K562 (cell line): ENCODE measurements at regions not wholly inside any gene's neighbourhood (a gene's known extent, or its start where the extent isn't known, plus 50 kb on each side); places are given as distances from the start of the nearest gene placed in this dataset.

Experiments
- ATAC-seq: fragments of 200-7000 bp; cut with Tn5 transposase; 3 replicates; pipeline ENCODE4 v1.9.1; 2020; ENCODE audit warnings: moderate library complexity
- BruUV-seq: library from RNA; stranded (reverse); fragments of 400-500 nt; replicated peaks from 2 replicates; lab custom pipeline; 2021; lab: Mats Ljungman, UMichigan
- CTCF ChIA-PET: fragments of 300-600 bp; formaldehyde crosslinking; extraction: SDS; loops from one replicate; lab custom pipeline; 2021; ENCODE audit warnings: low intra/inter-chr PET ratio; lab: Yijun Ruan, JAX
- POLR2A ChIA-PET: fragments of 300-600, 350-650 bp; sonication (Branson Sonifier 250); formaldehyde crosslinking; extraction: SDS; loops from one replicate; lab custom pipeline; 2021; ENCODE audit warnings: antibody characterized with exemption, inconsistent platforms; lab: Yijun Ruan, JAX
- DNase-seq, 4 experiments: peaks; one replicate each; pipeline versions ENCODE4 v3.0.0 to v3.0.0-alpha.2; 2011 to 2018; ENCODE audit warnings: low spot score in 3 of 4, mixed read lengths in 3 of 4; ENCODE audit errors: extremely low read depth in 1 of 4
- FAIRE-seq: peaks from 2 replicates; lab custom pipeline; 2011; peaks lifted over from hg19 to GRCh38; lab: Jason Lieb, UNC
- H2AFZ ChIP-seq: 2 replicates; pipeline ENCODE4 v1.6.0; 2011; ENCODE audit warnings: low read depth, low read length, control low read depth, inconsistent platforms
- H3K27ac ChIP-seq: fragments of 200-600 bp; 3 replicates; pipeline ENCODE4 v1.8.0; 2011; ENCODE audit warnings: low read depth, mild to moderate bottlenecking, control low read depth, inconsistent platforms, low read length, moderate library complexity, mixed read lengths; ENCODE audit errors: extremely low read depth
- H3K27me3 ChIP-seq, 2 experiments: fragments of 300-600 bp in 1 of 2; 2 replicates in 1 of 2; 3 replicates in 1 of 2; pipeline versions ENCODE4 v1.6.0 to v1.8.0; 2011; ENCODE audit warnings: inconsistent platforms in 2 of 2, low read length in 2 of 2, mild to moderate bottlenecking in 1 of 2, mixed read lengths in 1 of 2, moderate library complexity in 1 of 2; ENCODE audit not compliant: control insufficient read depth in 2 of 2, insufficient read depth in 2 of 2
- H3K36me3 ChIP-seq: fragments of 300-600 bp; 3 replicates; pipeline ENCODE4 v1.8.0; 2011; ENCODE audit warnings: mild to moderate bottlenecking, low read length, inconsistent platforms; ENCODE audit not compliant: control insufficient read depth, insufficient read depth
- H3K4me1 ChIP-seq, 2 experiments: fragments of 200-600 bp in 1 of 2; replicated peaks in 1 of 2; 2 replicates in 1 of 2; 3 replicates in 1 of 2; pipeline versions ENCODE4 v1.5.1 to v1.8.0; 2011; ENCODE audit warnings: inconsistent platforms in 2 of 2, low read length in 2 of 2, mild to moderate bottlenecking in 1 of 2, mixed read lengths in 1 of 2, moderate library complexity in 1 of 2; ENCODE audit not compliant: control insufficient read depth in 2 of 2, insufficient read depth in 2 of 2
- H3K4me2 ChIP-seq: 2 replicates; pipeline ENCODE4 v1.6.1; 2011; ENCODE audit warnings: low read length, control low read depth, inconsistent platforms, mixed read lengths; ENCODE audit not compliant: insufficient read depth
- H3K4me3 ChIP-seq: fragments of 200-600 bp; sonication (generic), shearing (Covaris generic); 2 replicates; pipeline ENCODE4 v1.5.1; 2016; ENCODE audit warnings: control low read depth, inconsistent platforms
- H3K79me2 ChIP-seq: fragments of 200-600 bp; 3 replicates; pipeline ENCODE4 v1.8.0; 2011; ENCODE audit warnings: low read length, inconsistent platforms; ENCODE audit not compliant: control insufficient read depth, insufficient read depth
- H3K9ac ChIP-seq, 2 experiments: 2 replicates each; pipeline versions ENCODE4 v1.6.0 to v1.6.1; 2011; ENCODE audit warnings: low read depth in 2 of 2, low read length in 2 of 2, control low read depth in 1 of 2, inconsistent platforms in 1 of 2, mild to moderate bottlenecking in 1 of 2, mixed read lengths in 1 of 2; ENCODE audit not compliant: insufficient read depth in 1 of 2
- H3K9me1 ChIP-seq: one replicate; pipeline ENCODE4 v1.6.0; 2011; ENCODE audit warnings: inconsistent platforms, mild to moderate bottlenecking, low read length, moderate library complexity; ENCODE audit not compliant: control insufficient read depth, insufficient read depth
- H3K9me3 ChIP-seq: replicated peaks from 2 replicates; pipeline ENCODE4 v1.5.1; 2011; ENCODE audit warnings: low read depth, low read length, inconsistent platforms; ENCODE audit not compliant: control insufficient read depth, insufficient read depth
- H4K20me1 ChIP-seq: replicated peaks from 2 replicates; pipeline ENCODE4 v1.6.1; 2011; ENCODE audit warnings: low read length, inconsistent platforms, mixed read lengths; ENCODE audit not compliant: control insufficient read depth, insufficient read depth
- CREM ChIP-seq: IDR thresholded peaks from 2 replicates; pipeline ENCODE4 v1.6.1; 2014; ENCODE audit warnings: antibody characterized with exemption, low read depth
- CSDE1 ChIP-seq, 2 experiments: fragments of 450-650 bp; IDR thresholded peaks; 2 replicates each; pipeline ENCODE4 v1.6.1; 2016; ENCODE audit warnings: mild to moderate bottlenecking in 1 of 2
- E2F3 ChIP-seq: fragments of 250-450 bp; sonication (Bioruptor Pico); IDR thresholded peaks from 2 replicates; pipeline ENCODE4 v1.4.0; 2020; ENCODE audit warnings: mild to moderate bottlenecking
- MECOM ChIP-seq: fragments of 250-450 bp; sonication (Bioruptor Pico); IDR thresholded peaks from 2 replicates; pipeline ENCODE4 v1.8.0; 2022; ENCODE audit warnings: inconsistent platforms
- MED1 ChIP-seq: sonication (generic); formaldehyde crosslinking; IDR thresholded peaks from 2 replicates; pipeline ENCODE4 v1.8.1; 2023; ENCODE audit warnings: missing genetic modification reagents, borderline replicate concordance
- PHF8 ChIP-seq: fragments of 200-600 bp; sonication (generic); IDR thresholded peaks from 2 replicates; pipeline ENCODE4 v1.6.1; 2012; ENCODE audit warnings: mixed run types, mild to moderate bottlenecking, inconsistent platforms, low read length, moderate library complexity, borderline replicate concordance
- PTTG1 ChIP-seq: fragments of 450-650 bp; IDR thresholded peaks from 2 replicates; pipeline ENCODE4 v1.6.1; 2016; ENCODE audit warnings: low read depth, mild to moderate bottlenecking, missing genetic modification characterization, missing compliant biosample characterization
- SMARCC2 ChIP-seq: fragments of 450-650 bp; IDR thresholded peaks from 2 replicates; pipeline ENCODE4 v1.6.1; 2017; ENCODE audit warnings: antibody characterized with exemption, moderate library complexity, mild to moderate bottlenecking, low read depth
- SRSF3 ChIP-seq: fragments of 200-400 bp; formaldehyde crosslinking; IDR thresholded peaks from 2 replicates; pipeline ENCODE4 v1.6.1; 2016; ENCODE audit warnings: mild to moderate bottlenecking, low read length, moderate library complexity; ENCODE audit not compliant: insufficient read depth
- ZNF140 ChIP-seq: fragments of 250-450 bp; sonication (Bioruptor Pico); IDR thresholded peaks from 2 replicates; pipeline ENCODE4 v1.8.0; 2021; ENCODE audit warnings: moderate library complexity, mild to moderate bottlenecking, inconsistent platforms
- ZNF583 ChIP-seq: fragments of 250-450 bp; sonication (Bioruptor Pico); IDR thresholded peaks from 2 replicates; pipeline ENCODE4 v1.4.0; 2020
- ZNF717 ChIP-seq: fragments of 250-450 bp; sonication (Bioruptor Pico); IDR thresholded peaks from 2 replicates; pipeline ENCODE4 v1.5.0; 2021
- WGBS: fragments of 100-300 bp; shearing (Covaris generic); methylation state at CpG from one replicate; pipeline ENCODE4 v1.1.6; 2016; ENCODE audit warnings: low coverage, mixed read lengths; ENCODE audit not compliant: insufficient coverage; ENCODE audit errors: missing lambda C conversion rate; 5-methylcytosine and 5-hydroxymethylcytosine counted together
- in situ Hi-C: fragments of 300-500 bp; cut with MboI; formaldehyde crosslinking; loops from 4 replicates; pipeline ENCODE4 v1.15.0; 2018; ENCODE audit warnings: inconsistent platforms, mixed read lengths
- intact Hi-C: fragments of 100-400 bp; cut with micrococcal nuclease; formaldehyde crosslinking; loops from 2 replicates; pipeline ENCODE4 v1.14.2; 2022
- TF ChIP-seq, protein P1 (sequence below): sonication (generic); formaldehyde crosslinking; IDR thresholded peaks from 2 replicates; pipeline ENCODE4 v1.8.1; 2023; ENCODE audit warnings: mild to moderate bottlenecking, missing genetic modification reagents
- TF ChIP-seq, protein P2 (sequence below), 2 experiments: IDR thresholded peaks in 1 of 2; conservative IDR thresholded peaks in 1 of 2; 2 replicates each; pipeline ENCODE4 v1.6.1; 2016; ENCODE audit warnings: low read depth in 2 of 2, mild to moderate bottlenecking in 1 of 2, missing compliant biosample characterization in 1 of 2, missing genetic modification characterization in 1 of 2, moderate library complexity in 1 of 2

DNA sequence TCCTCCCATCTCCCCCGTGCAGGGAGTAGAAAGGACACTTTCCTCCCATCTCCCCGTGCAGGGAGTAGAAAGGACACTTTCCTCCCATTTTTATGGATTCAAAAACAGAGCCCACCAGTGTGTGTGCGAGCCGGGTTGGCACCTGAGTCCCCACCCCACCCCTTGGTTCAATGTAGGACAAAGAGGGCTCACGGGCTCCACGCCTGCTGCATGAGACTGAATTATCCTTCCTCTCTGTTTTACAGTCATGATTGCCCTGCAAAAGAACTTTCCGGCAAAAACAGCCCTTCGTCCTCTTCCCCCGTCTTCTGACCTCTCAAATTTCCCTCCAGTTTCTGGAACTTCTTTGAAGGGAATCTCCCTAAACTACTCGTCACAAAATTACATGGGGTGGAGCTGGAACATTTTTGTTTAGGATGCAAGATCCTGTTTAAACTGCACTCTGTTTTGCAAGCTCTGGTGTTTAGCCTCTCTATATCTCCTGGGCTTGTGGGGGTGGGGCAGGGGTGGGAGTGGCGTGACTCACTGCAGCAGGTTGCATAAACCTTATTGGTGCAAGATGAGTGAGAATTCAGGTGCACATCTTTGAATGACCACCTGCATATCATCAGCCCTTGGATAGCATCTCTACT is 99.8 kb downstream of the PSMG1 start:
- H3K27me3 ChIP-seq, result peaks cover 59 to 74% of the 10 kb centered on the region in 2 experiments
- no peak for ATAC-seq
- H3K9me3 ChIP-seq, result no peaks in the 10 kb centered on the region
- FAIRE-seq, result no peak
- H3K36me3 ChIP-seq, result no peaks in the 10 kb centered on the region
- peaks cover 0 to 3% of the 10 kb centered on the region in 2 experiments; a peak in 2 of 5 replicates for H3K4me1 ChIP-seq
- in situ Hi-C loops (no loop called here), intact Hi-C loops (no loop called here)
- no peak overlapping the region for H3K4me3 ChIP-seq
- no peaks in the 10 kb centered on the region for H3K79me2 ChIP-seq
- H3K27ac ChIP-seq, result no peak overlapping the region
- ChIA-PET POLR2A (interaction anchor here (0.6 kb wide), 1 partner anchor 851 kb away, joined by 3 read pairs; no protein-coding TSS in a partner anchor), CTCF (no interaction called here)
- 2% methylated on average over 10 of the region's 11 CpGs for WGBS
- no peak overlapping the region for H3K4me2 ChIP-seq
- no TSS peak for BruUV-seq
- no peak overlapping the region for H3K9ac ChIP-seq
- peaks cover 2% of the 10 kb centered on the region for H3K9me1 ChIP-seq
- DNase-seq, result no peak
- no peaks in the 10 kb centered on the region; the same call in 1 of the 2 replicates for H4K20me1 ChIP-seq
- no peak overlapping the region for H2AFZ ChIP-seq
- TF ChIP-seq CREM (no peak), CSDE1 (IDR thresholded peaks at IDR 0.05) (no peak), ZNF583 (CRISPR knock-in tag) (no peak), ZNF140 (no peak), ZNF717 (no peak), SMARCC2 (no peak), MECOM (no peak), PHF8 (no peak), MED1 (CRISPR knock-in tag) (no peak), SRSF3 (no peak), E2F3 (CRISPR knock-in tag) (no peak), PTTG1 (tag) (no peak)
- TF ChIP-seq, protein P1, sequence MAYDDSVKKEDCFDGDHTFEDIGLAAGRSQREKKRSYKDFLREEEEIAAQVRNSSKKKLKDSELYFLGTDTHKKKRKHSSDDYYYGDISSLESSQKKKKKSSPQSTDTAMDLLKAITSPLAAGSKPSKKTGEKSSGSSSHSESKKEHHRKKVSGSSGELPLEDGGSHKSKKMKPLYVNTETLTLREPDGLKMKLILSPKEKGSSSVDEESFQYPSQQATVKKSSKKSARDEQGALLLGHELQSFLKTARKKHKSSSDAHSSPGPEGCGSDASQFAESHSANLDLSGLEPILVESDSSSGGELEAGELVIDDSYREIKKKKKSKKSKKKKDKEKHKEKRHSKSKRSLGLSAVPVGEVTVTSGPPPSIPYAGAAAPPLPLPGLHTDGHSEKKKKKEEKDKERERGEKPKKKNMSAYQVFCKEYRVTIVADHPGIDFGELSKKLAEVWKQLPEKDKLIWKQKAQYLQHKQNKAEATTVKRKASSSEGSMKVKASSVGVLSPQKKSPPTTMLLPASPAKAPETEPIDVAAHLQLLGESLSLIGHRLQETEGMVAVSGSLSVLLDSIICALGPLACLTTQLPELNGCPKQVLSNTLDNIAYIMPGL (CRISPR knock-in tag), result no peak
- TF ChIP-seq, protein P2, sequence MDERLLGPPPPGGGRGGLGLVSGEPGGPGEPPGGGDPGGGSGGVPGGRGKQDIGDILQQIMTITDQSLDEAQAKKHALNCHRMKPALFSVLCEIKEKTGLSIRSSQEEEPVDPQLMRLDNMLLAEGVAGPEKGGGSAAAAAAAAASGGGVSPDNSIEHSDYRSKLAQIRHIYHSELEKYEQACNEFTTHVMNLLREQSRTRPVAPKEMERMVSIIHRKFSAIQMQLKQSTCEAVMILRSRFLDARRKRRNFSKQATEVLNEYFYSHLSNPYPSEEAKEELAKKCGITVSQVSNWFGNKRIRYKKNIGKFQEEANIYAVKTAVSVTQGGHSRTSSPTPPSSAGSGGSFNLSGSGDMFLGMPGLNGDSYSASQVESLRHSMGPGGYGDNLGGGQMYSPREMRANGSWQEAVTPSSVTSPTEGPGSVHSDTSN (CRISPR knock-in tag; IDR thresholded peaks at IDR 0.05; ENCODE audit: low read depth), result no peak
- TF ChIP-seq, protein P2 (tag; conservative IDR thresholded peaks at IDR 0.05; ENCODE audit: low read depth), result no peak
